ENCODE measurements at regions not wholly inside any gene's neighbourhood (a gene's known extent, or its start where the extent isn't known, plus 50 kb on each side); places are given as distances from the start of the nearest gene placed in this dataset.
A peak's percentile ranks its signal among the peaks of the same experiment; 100 is the strongest.
"Not testable (repeated sequence)": the region's sequence is repeated elsewhere in the genome, so short reads cannot be mapped to it uniquely, and the experiment has no call there.

DNA sequence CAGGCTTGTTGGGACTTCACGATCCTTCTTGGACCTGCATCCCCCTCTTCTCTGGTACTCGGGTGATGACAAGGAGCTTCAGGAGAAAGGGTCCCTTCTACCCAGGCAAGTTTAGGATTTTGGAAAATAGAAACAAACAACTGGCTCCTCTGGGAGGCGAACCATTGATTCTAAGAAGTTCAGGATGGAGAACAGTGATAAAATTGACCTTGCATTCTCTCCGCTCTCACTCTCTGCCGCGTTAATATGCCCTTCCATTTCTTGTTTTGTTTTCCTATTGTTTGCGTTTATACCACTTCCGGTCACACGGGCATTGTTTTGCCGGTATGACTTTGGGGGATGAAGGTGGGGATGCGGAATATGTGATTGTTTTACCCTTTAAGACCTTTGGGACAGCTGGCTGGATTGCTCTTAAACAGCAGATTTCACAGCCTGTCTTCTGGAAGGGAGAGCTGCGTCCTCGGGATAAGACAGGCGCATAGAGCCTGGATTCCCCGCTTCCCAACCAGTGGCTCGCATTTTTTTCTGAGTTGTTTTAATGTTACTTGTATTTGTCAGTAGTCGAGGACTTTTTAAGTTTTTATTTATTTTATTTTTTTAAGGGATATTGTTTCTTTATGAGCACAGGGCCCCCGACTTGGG, 144.3 kb upstream of the ZNF184 start:
- no peak for DNase-seq

DNA sequence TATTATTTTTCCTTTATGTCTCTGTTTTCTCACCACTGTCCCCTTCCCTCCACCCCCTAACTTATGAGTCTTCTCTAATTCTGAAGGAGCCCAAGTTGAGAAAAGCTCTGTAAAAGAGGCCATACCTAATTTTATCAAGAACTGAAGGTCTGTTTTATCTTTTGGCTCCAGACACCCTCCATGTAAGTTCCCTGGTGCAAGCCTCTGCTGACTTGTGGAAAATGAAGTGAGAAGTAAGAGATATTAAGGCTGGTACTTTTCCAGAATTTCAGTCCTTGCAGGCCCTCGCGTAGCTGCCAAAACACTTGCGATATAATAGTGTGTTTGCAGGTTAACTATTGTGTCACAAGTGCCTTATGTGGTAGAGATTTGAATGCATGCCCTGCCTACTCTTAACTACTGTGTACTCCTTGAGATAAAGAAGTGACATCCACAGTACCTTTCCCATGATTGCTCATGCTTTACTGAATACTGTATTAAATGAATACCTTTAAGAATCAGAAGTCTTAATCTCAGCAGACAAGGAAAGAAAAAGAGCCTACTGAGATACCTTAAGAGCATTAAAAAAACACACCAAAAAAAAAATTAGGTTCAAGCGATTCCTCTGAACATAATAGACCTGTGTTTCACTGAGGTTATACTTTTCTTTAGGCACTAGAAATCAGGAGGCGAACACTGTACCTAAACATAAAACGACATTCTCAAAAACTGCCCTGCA, 143.6 kb upstream of the ZNF184 start:
- DNase-seq, result no peak

GRCh38 chr6:27611451-27611850, 138.5 kb upstream of the ZNF184 start:
- no peak for DNase-seq

DNA sequence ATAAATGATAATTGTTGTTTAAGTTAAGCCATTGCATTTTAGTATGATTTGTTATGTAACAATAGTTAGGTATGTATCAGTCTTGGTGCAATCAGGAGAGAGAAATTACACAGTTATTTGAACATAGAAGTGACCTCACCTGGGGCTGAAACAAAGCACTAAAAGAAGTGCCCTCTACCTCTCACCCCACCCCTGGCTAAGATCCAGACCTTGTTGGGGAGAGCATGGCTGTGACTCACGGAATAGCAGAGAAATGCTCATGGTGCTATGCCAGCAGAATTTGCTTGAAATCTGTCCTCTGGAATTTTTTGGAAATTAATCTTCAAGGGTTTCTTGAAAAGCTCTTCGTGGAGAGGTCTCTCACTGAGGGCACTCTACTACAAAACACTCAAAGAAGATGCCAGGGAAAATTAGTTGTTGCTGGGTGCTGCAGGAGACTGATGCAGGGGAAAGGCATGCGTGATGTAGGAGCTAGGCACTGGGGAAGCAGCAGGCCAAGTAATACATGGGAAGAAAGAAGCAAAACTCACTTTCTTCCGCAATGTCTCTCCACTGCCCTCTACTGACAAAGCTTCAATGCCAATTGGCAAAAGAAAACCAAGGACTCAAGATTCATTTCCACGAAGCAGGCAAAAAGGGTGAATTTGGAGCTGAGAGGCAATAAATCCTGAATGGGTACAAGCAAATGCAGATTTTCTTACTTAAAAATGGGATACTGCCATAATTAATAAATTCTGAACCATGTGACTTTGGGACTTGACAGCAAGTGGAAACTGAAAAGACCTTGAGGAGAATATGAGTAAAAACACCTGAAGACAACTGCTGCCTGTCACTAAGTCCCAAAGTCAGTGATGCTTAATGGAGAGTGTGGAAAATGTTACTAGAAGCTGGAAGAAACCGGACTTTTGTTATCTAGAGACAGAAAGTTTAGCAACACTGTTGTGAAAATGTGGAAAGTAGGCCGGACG, 136.3 kb upstream of the ZNF184 start:
- DNase-seq, result peak; percentile 38

DNA sequence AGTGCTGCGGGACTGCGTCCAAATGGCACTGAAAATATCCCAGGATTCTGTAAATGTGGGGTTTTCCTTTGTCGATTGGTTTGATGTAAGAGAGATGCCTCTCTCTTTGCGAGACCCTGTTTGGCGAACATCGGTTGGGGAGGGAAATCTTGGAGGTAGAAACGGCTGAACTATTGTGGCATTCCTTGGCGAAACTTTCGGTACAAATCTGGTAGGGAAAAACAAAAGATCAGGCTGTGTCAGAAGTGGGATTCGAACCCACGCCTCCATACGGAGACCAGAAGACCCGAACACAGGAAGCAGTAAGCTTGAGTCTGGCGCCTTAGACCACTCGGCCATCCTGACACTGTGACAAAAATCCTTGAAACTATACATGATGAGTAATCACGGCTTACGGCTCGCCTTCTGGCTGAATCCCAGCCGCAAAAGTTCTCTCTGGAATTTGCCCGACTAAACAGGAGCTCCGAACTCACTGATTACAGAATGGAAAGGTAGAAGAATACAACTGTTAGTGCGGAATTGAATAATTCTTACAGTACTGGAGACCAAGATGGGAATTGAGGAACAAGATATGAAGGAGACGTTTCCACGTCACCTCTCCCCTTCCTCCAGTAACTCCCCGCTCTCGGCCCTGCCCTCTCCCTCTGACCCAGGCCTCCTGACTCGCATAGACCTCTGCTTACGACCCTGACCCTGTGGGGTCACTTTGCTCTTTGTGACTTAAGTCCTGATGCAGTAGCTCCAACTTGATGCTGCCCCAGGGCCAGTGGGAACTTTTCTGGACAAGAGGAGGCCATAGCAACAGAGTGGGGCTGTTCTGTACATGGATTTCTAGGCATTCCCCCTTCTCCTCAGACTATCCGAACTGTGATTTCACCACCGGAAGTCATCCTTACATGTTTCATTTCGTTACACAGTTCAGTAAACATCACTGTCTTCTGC, 132.8 kb upstream of the ZNF184 start:
- DNase-seq, result peak; percentile 6

DNA sequence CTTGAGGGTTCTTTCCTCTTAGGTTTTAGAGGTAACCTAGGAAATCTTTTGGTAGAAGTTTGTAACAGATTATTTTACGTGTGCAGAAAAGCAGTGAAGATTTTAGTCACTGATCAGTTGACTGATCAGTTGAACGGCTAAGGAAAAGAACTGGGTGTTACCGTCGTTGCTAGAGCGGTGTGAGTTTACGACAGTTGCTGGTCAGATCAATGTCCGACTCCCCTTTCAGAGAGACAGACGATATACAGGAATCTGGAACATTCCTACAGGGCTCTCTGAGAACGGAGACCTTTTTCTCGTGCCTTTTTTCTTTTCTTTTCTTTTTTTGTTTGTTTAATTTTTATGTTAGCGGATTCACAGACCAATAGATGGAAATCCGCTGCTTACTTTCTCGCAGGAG, 132.1 kb upstream of the ZNF184 start:
- no peak for DNase-seq

DNA sequence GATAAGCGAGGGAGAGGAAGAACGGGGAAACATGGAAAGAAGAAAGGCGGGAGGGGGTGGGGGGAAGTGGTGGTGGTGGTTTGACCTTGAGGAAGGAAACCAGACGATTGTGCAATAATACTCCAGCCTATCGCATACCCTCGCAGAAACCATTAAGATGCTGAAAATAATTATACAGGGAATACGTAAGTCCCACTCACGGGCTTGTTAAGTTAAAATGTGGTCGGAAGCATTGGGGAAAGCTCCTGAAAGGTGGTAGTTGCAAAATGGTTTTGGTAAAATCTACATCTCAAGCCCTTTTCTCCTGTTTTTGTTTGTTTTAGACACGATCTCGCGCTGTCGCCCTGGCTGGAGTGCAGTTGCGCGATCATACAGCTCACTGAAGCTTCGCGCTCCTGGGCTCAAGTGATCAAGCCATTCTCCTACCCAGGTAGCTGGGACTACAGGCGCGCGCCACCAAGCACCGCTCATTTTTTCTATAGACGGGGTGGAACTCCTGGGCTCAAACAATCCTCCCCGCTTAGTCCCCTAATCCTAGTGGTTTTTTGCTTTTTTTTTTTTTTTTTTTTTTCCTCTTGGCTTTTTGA, 128.9 kb upstream of the ZNF184 start:
- DNase-seq, result no peak

GRCh38 chr6:27599859-27600532, 127.1 kb upstream of the ZNF184 start:
- peak; percentile 13 for DNase-seq

DNA sequence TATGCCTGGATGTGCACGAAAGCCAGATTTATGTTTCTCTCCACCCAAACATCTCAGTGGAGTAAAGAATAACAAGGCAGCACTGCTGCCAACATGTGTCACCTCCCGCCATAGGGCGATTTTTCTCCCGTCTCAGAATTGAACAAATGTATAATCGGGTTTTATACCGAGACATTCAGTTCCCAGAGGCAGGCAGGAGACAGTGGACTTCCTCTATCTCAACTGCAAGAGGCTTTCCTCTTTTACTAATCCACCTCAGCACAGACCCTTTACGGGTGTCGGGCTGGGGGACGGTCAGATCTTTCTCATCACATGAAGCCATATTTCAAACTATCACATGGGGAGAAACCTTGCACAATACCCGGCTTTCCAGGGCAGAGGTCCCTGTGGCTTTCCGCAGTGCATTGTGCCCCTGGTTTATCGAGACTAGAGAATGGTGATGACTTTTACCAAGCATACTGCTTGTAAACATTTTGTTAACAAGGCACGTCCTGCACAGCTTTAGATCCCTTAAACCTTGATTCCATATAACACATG, 124.2 kb upstream of the ZNF184 start:
- DNase-seq, result not testable (repeated sequence)

DNA sequence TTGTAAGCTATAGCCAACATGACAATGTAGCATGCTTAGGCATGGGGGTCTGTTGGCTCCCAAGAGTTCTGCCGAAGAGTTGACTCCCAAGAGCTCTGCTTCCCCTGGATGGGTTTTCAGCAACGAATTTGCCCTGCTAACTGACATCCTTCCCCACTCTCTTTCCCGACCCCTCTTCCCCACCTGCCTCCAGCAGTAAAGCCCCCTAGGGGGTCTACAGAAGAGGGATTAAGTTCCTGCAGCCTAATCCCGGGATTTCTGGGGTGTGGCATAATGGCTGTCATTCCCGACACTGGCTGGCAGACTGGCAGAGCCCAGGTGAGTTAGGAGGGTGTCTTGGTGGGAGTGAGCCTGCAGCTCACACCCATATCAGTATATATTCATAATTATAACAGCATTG, 121.0 kb upstream of the ZNF184 start:
- no peak for DNase-seq

DNA sequence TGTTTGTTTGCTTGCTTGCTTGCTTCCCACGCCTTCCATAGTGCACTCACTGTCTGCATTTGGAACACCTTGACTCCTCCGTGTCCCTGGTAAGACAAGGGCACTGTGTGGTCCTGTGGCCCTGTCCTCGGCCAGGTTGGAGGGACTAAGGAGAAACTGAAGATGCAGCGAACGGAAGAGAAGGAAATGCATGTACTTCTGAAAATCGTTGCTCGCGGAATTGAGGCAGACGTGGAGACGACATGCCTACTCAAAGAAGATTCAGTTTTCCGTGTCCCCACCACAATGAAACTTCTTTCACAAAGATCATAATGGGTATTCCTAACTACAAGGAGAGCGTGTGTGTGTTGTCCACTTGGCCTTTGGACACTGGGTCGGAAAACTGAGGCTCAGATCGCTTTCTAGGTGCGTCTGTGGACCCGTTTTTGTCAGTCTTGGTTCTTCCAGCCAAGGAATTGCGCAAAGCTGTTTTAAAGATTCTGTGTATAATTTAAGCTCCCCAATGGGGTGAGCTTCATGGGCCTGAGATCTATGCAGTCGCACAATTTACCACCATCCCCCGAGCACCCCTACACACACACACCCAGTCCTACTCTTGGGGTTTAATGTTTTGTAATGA, 120.4 kb upstream of the ZNF184 start:
- no peak for DNase-seq

GRCh38 chr6:27592481-27593199, 119.7 kb upstream of the ZNF184 start:
- DNase-seq, result peak; percentile 41

DNA sequence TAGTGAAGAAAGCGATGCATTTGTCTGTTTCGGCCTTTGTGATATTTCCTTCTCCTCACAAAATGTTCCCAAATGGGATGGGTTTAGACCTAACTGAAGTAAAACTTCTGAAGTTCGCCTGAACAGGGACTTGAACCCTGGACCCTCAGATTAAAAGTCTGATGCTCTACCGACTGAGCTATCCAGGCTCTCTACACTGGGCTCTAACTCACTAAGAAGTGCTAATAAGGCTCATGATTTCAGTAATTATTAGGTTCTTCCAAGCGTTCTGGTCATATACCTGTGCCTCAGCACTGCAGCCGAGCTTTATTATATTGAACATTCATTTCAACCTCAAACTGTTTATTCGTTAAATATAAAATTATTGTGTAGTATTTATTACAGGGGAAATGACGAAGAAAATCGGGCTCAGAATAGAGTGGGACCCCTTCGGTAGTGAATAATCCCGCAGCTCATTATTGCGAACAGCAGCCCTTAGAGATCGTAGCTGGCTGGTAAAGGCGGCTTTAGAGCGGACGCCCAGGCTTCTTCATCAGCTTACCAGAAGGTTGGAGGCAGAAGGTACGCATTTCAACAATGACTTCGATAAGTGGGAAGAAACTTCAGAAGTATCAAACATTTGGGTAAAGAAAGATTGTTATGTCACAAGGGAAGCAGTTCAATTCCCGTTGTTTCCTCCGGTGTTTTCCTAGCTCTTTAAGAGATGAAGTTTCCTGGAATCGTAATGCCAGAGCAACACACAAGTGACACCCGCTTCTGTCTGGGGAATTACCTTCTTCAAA, 119.0 kb upstream of the ZNF184 start:
- DNase-seq, result no peak

- not testable (repeated sequence) for DNase-seq
Measured at GRCh38 chr6:27585316-27585715, 112.4 kb upstream of the ZNF184 start.

DNA sequence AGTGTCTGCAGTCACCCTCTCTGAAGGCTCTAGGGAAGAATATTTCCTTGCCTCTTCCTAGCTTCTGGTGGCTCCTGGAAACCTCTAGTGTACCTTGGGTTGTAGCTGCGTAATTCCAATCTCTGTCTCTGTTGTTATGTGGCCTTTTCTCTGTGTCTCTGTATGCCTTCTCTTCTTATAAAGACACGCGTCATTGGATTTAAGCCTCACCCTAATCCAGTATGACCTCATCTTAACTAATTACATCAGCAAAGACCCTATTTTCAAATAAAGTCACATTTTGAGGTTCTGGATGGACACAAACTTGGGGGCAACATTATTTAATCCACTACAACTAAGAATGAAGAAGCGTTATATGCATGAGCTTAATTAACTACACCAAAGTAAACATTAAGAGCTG, 111.4 kb upstream of the ZNF184 start:
- no peak for DNase-seq

- peak; percentile 9 for DNase-seq
Measured at GRCh38 chr6:27582928-27583725, 110.2 kb upstream of the ZNF184 start.

- no peak for DNase-seq
Measured at GRCh38 chr6:27579973-27580372, 107.1 kb upstream of the ZNF184 start.

DNA sequence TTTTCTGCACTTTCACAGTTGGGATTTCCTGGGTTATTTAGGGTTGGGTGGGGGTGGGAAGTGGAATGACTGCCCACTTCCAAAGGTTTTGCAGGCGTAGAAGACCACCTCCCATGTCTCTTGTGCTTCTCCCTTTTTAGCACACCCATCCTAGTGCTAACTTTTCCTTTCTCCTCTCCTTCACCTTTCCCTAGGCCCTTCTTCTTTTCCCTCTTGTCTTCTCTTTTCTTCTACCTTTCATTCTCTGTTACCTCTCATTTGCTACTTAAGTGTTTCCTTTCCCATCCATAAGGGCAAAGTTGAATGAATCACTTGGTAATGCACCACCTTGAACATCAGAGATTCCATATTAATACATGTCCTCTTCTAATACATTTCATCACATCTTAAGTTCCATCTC, 105.0 kb upstream of the ZNF184 start:
- DNase-seq, result no peak
